Left kidney (tissue), 1 donor: ENCODE measurements at regions not wholly inside any gene's neighbourhood (a gene's known extent, or its start where the extent isn't known, plus 50 kb on each side); places are given as distances from the start of the nearest gene placed in this dataset.
"Not testable (repeated sequence)": the region's sequence is repeated elsewhere in the genome, so short reads cannot be mapped to it uniquely, and the experiment has no call there.

Experiments used
- DNase-seq: peaks from one replicate; pipeline ENCODE4 v3.0.0-alpha.2; 2013

- no peak for DNase-seq
These were observed 167.6 kb downstream of the SOX3 start for GRCh38 chrX:140337263-140337662.

- DNase-seq, result no peak
These were observed 186.6 kb downstream of the SOX3 start for GRCh38 chrX:140318296-140318695.

GRCh38 chrX:140317462-140317861 lies 187.4 kb downstream of the SOX3 start:
- DNase-seq, result no peak

- no peak for DNase-seq
These were observed 205.7 kb downstream of the SOX3 start for GRCh38 chrX:140298960-140299825.

- DNase-seq, result no peak
These were observed 207.6 kb downstream of the SOX3 start for GRCh38 chrX:140297273-140297672.

- DNase-seq, result no peak
These were observed 211.9 kb downstream of the SOX3 start for GRCh38 chrX:140292961-140293360.

- no peak for DNase-seq
These were observed 212.7 kb downstream of the SOX3 start for GRCh38 chrX:140292188-140292587.

- no peak for DNase-seq
These were observed 229.9 kb downstream of the SOX3 start for GRCh38 chrX:140274811-140275525.

- DNase-seq, result no peak
These were observed 230.9 kb downstream of the SOX3 start for GRCh38 chrX:140273921-140274320.

- no peak for DNase-seq
These were observed 254.5 kb downstream of the SOX3 start for GRCh38 chrX:140250391-140250790.

GRCh38 chrX:140249088-140249487 lies 255.8 kb downstream of the SOX3 start:
- no peak for DNase-seq

- DNase-seq, result no peak
These were observed 263.9 kb upstream of the CXorf66 start for GRCh38 chrX:140229191-140229590.

- DNase-seq, result not testable (repeated sequence)
These were observed 260.7 kb upstream of the CXorf66 start for GRCh38 chrX:140226037-140226436.

- not testable (repeated sequence) for DNase-seq
These were observed 250.6 kb upstream of the CXorf66 start for GRCh38 chrX:140215894-140216293.

GRCh38 chrX:140214518-140214917 lies 249.2 kb upstream of the CXorf66 start:
- not testable (repeated sequence) for DNase-seq

- no peak for DNase-seq
These were observed 241.3 kb upstream of the CXorf66 start for GRCh38 chrX:140206657-140207056.

GRCh38 chrX:140190441-140191108 lies 225.3 kb upstream of the CXorf66 start:
- no peak for DNase-seq

- DNase-seq, result no peak
These were observed 215.3 kb upstream of the CXorf66 start for GRCh38 chrX:140180585-140180984.

GRCh38 chrX:140177821-140178220 lies 212.5 kb upstream of the CXorf66 start:
- DNase-seq, result no peak

GRCh38 chrX:140172401-140172800 lies 207.1 kb upstream of the CXorf66 start:
- no peak for DNase-seq

- peak; percentile 2 for DNase-seq
These were observed 202.2 kb upstream of the CXorf66 start for GRCh38 chrX:140167551-140167950.

GRCh38 chrX:140165849-140166248 lies 200.5 kb upstream of the CXorf66 start:
- no peak for DNase-seq

GRCh38 chrX:140164391-140164790 lies 199.1 kb upstream of the CXorf66 start:
- no peak for DNase-seq
